GM23248 (cell line): ENCODE measurements at regions not wholly inside any gene's neighbourhood (a gene's known extent, or its start where the extent isn't known, plus 50 kb on each side); places are given as distances from the start of the nearest gene placed in this dataset.

Experiments
- DNase-seq: peaks from one replicate; pipeline ENCODE4 v3.0.0-alpha.2; 2015
- H2AFZ ChIP-seq: fragments of 200-600 bp; sonication (generic); 2 replicates; pipeline ENCODE4 v1.6.1; 2016; ENCODE audit warnings: antibody characterized with exemption
- H3F3A ChIP-seq: fragments of 200-600 bp; sonication (generic); 2 replicates; pipeline ENCODE4 v1.6.1; 2016; ENCODE audit warnings: mild to moderate bottlenecking, antibody characterized with exemption, mixed run types; ENCODE audit not compliant: insufficient read depth
- H3K27ac ChIP-seq: fragments of 200-600 bp; sonication (generic); 2 replicates; pipeline ENCODE4 v1.5.1; 2016; ENCODE audit warnings: mild to moderate bottlenecking
- H3K27me3 ChIP-seq: fragments of 200-600 bp; sonication (generic); replicated peaks from 2 replicates; pipeline ENCODE4 v1.6.1; 2016; ENCODE audit warnings: mild to moderate bottlenecking; ENCODE audit not compliant: insufficient read depth
- H3K36me3 ChIP-seq: fragments of 200-600 bp; sonication (generic); 2 replicates; pipeline ENCODE4 v1.6.1; 2016; ENCODE audit warnings: low read depth, mild to moderate bottlenecking
- H3K4me1 ChIP-seq: fragments of 200-600 bp; sonication (generic); 2 replicates; pipeline ENCODE4 v1.6.1; 2016; ENCODE audit warnings: mild to moderate bottlenecking; ENCODE audit not compliant: insufficient read depth
- H3K4me2 ChIP-seq: fragments of 200-600 bp; sonication (generic); one replicate; pipeline ENCODE4 v1.6.1; 2016; ENCODE audit warnings: mild to moderate bottlenecking; ENCODE audit not compliant: unreplicated experiment
- H3K4me3 ChIP-seq: fragments of 200-600 bp; sonication (generic); 2 replicates; pipeline ENCODE4 v1.5.1; 2016; ENCODE audit warnings: mild to moderate bottlenecking
- H3K79me2 ChIP-seq: fragments of 200-600 bp; sonication (generic); 2 replicates; pipeline ENCODE4 v1.6.1; 2016; ENCODE audit warnings: mild to moderate bottlenecking; ENCODE audit not compliant: insufficient read depth
- H3K9ac ChIP-seq: fragments of 200-600 bp; sonication (generic); 2 replicates; pipeline ENCODE4 v1.6.1; 2016; ENCODE audit warnings: mild to moderate bottlenecking
- H3K9me2 ChIP-seq: fragments of 200-600 bp; sonication (generic); 2 replicates; pipeline ENCODE4 v1.6.1; 2016; ENCODE audit warnings: mixed run types, mild to moderate bottlenecking, moderate library complexity; ENCODE audit not compliant: insufficient read depth
- H3K9me3 ChIP-seq: fragments of 200-600 bp; sonication (generic); one replicate; pipeline ENCODE4 v1.6.1; 2017; ENCODE audit warnings: low read depth
- H4K20me1 ChIP-seq: fragments of 200-600 bp; sonication (generic); 2 replicates; pipeline ENCODE4 v1.6.0; 2016; ENCODE audit not compliant: insufficient read depth
- EZH2 ChIP-seq: fragments of 200-600 bp; sonication (generic); IDR thresholded peaks from 2 replicates; pipeline ENCODE4 v1.6.1; 2018; ENCODE audit warnings: antibody characterized with exemption, mild to moderate bottlenecking; ENCODE audit not compliant: insufficient read depth, poor library complexity, severe bottlenecking
- EZH2phosphoT487 ChIP-seq: fragments of 200-600 bp; sonication (generic); IDR thresholded peaks from 2 replicates; pipeline ENCODE4 v1.6.1; 2018; ENCODE audit warnings: antibody characterized with exemption, moderate library complexity, mild to moderate bottlenecking, low read depth; ENCODE audit not compliant: insufficient read depth
- WGBS, 2 experiments: methylation state at CpG; one replicate each; pipeline ENCODE4 v1.1.6; 2015 to 2017; ENCODE audit warnings: low lambda C conversion rate in 2 of 2, low coverage in 1 of 2; ENCODE audit errors: missing lambda C conversion rate in 2 of 2; 5-methylcytosine and 5-hydroxymethylcytosine counted together
- in situ Hi-C: fragments of 300-500 bp; cut with MboI; formaldehyde crosslinking; loops from 2 replicates; pipeline ENCODE4 v1.15.0; 2020

DNA sequence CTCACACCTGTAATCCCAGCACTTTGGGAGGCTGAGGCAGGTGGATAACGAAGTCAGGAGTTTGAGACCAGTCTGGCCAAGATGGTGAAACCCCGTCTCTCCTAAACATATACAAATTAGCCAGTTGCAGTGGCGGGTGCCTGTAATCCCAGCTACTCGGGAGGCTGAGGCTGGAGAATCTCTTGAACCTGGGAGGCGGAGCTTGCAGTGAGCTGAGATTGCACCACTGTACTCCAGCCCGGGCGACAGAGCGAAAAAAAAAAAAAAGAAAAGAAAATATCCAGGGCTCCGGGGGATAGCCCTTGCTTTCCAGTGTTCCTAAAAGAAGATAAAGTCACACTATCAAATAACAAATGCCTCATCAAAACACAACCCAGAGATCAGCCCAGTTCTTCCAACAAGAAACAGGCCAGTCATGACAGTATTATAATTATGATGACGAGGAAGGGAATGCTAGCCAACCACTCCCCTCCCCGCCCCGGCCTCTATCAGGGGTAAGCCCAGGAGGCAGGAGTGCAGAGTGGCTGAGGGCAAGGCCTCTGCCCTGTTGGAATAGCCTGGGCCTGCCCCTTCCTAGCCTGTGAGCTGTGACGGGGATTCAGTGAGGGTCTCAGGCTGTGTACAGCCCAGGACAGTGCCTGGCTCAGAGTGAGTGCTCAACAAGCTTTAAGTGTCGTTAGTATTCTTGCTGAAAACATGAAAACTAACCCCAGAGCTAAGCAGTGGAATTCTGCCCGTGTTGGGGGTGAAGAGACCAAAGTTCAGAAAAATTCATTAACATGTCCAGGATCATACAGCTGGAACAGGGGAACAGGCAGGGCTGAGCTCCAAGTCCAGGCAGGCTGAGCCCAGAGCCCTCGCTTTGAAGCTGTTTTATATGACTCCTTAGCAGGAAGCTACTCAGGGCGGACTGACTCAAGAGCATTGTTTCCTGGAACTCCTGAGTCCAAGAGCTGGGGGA, 54.3 kb downstream of the FAM241B start:
- Histone ChIP-seq H4K20me1 (no peaks in the 10 kb centered on the region), H3K9me3 (no peaks in the 10 kb centered on the region), H3K4me2 (no peak overlapping the region), H3K4me1 (no peaks in the 10 kb centered on the region), H3K79me2 (no peaks in the 10 kb centered on the region), H2AFZ (no peak overlapping the region), H3F3A (no peaks in the 10 kb centered on the region), H3K9ac (no peak overlapping the region), H3K36me3 (no peaks in the 10 kb centered on the region), H3K27ac (no peak overlapping the region), H3K27me3 (peaks cover 70% of the 10 kb centered on the region), H3K4me3 (no peak overlapping the region), H3K9me2 (no peaks in the 10 kb centered on the region)
- DNase-seq: peak; percentile 45
- TF ChIP-seq EZH2phosphoT487 (no peak), EZH2 (no peak)
- in situ Hi-C loops: no loop called here
- 25 to 30% methylated on average over 15 to 17 of the region's 17 CpGs for WGBS, 2 experiments

DNA sequence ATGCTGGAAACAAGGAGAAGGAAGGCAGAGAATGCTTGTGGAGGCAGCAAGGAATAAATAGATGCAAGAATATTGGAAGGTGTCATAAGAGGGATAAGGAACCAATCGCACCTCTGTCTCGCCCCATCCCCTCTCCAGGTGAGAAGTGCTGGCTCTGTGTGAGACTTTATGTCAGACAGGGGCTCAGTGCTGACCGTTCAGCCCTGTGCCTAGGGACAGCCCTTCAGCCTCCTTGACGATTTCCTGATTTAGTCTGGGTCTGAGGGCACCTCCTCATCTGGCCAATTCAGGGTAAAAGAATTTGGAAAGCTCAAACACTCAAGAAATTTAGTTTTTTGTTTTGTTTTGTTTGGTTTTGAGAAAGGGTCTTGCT, 54.9 kb downstream of the FAM241B start:
- no peaks in the 10 kb centered on the region for H3K36me3 ChIP-seq
- H3F3A ChIP-seq: no peaks in the 10 kb centered on the region
- TF ChIP-seq EZH2phosphoT487 (no peak), EZH2 (no peak)
- H3K9ac ChIP-seq: no peak overlapping the region
- in situ Hi-C loops: no loop called here
- 73 to 79% methylated on average over 4 of the region's 4 CpGs for WGBS, 2 experiments
- no peak overlapping the region for H2AFZ ChIP-seq
- no peaks in the 10 kb centered on the region for H3K9me3 ChIP-seq
- no peaks in the 10 kb centered on the region for H3K79me2 ChIP-seq
- H3K4me1 ChIP-seq: no peaks in the 10 kb centered on the region
- no peak for DNase-seq
- H3K27ac ChIP-seq: no peak overlapping the region
- H4K20me1 ChIP-seq: no peaks in the 10 kb centered on the region
- H3K4me3 ChIP-seq: no peak overlapping the region
- H3K27me3 ChIP-seq: peaks cover 67% of the 10 kb centered on the region
- no peak overlapping the region for H3K4me2 ChIP-seq
- H3K9me2 ChIP-seq: no peaks in the 10 kb centered on the region

DNA sequence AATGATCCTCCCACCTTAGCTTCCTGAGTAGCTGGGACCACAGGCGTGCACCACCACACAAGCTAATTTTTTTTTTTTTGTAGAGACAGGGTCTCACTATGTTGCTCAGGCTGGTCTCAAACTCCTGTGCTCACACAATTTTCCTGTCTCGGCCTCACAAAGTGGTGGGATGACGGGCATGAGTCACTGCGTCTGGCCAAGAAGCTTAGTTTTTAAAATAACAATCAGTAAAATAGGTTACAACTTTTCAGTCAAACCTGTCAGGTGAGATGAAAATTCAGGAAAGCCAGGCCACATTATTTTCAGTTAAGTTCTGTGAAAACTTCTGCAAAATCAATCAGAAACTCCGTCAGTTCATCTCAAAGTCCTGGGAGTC, 55.4 kb downstream of the FAM241B start:
- Histone ChIP-seq H3F3A (no peaks in the 10 kb centered on the region), H3K27me3 (peaks cover 62% of the 10 kb centered on the region), H3K4me1 (no peaks in the 10 kb centered on the region), H3K9me2 (no peaks in the 10 kb centered on the region), H3K27ac (no peak overlapping the region), H2AFZ (no peak overlapping the region), H3K36me3 (no peaks in the 10 kb centered on the region), H3K9ac (no peak overlapping the region), H4K20me1 (no peaks in the 10 kb centered on the region), H3K4me3 (no peak overlapping the region), H3K79me2 (no peaks in the 10 kb centered on the region), H3K9me3 (no peaks in the 10 kb centered on the region), H3K4me2 (no peak overlapping the region)
- no peak for DNase-seq
- WGBS, 2 experiments: 54 to 56% methylated on average over 5 of the region's 5 CpGs
- in situ Hi-C loops: no loop called here
- TF ChIP-seq EZH2phosphoT487: no peak
- no peak for TF ChIP-seq EZH2

DNA sequence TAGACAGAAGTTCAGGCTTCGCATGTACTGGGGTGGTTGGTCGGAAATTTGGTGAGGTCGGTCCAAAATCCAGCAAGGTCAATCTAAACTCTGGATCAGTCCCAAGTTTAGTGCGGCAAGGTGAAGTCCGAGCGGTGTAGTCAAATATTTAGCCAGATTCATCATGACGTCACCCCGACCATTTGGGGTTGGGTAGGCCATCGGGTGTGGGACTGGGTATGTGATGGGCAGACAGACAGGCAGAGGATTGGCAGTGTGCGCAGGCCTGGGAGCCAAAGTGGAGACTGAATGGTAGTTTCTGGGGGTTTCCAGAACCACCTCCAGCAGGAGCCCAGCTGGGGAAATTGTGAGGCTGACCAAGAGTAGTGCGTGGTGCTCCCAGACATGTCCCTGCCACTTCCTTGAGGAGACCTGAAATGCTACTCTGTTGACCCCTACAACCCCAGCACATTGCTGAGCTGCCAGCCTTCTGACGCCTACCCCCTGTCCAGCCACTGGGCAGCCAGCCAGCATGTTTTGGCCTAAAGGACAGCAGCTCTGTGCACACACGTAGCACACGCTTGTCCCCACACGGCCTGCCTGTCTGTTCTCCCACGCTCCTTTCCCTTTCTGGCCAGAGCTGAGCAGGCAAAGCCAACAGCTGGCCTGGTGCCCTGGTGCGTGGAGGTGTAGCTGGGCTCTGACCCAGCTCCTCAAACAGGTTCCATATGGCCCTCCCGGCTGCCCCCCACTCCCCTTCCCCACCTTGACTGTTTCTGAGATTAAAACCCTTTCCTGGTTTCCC, 55.9 kb downstream of the FAM241B start:
- H3K4me3 ChIP-seq: no peak overlapping the region
- H3K4me2 ChIP-seq: no peak overlapping the region
- no peaks in the 10 kb centered on the region for H3F3A ChIP-seq
- TF ChIP-seq EZH2phosphoT487 (no peak), EZH2 (no peak)
- 71 to 75% methylated on average over 18 of the region's 18 CpGs for WGBS, 2 experiments
- no peak for DNase-seq
- peaks cover 56% of the 10 kb centered on the region for H3K27me3 ChIP-seq
- H2AFZ ChIP-seq: no peak overlapping the region
- in situ Hi-C loops: no loop called here
- H3K27ac ChIP-seq: no peak overlapping the region
- H3K9me3 ChIP-seq: no peaks in the 10 kb centered on the region
- H3K9me2 ChIP-seq: no peaks in the 10 kb centered on the region
- H3K36me3 ChIP-seq: no peaks in the 10 kb centered on the region
- no peaks in the 10 kb centered on the region for H4K20me1 ChIP-seq
- H3K79me2 ChIP-seq: no peaks in the 10 kb centered on the region
- no peaks in the 10 kb centered on the region for H3K4me1 ChIP-seq
- no peak overlapping the region for H3K9ac ChIP-seq
